Mesodermal cell (in vitro differentiated cells): ENCODE measurements at regions not wholly inside any gene's neighbourhood (a gene's known extent, or its start where the extent isn't known, plus 50 kb on each side); places are given as distances from the start of the nearest gene placed in this dataset.

Source experiments
- H3K27ac ChIP-seq: 2 replicates; pipeline ENCODE4 v1.7.0; 2013; ENCODE audit warnings: mild to moderate bottlenecking, low read depth, low read length, moderate library complexity; ENCODE audit not compliant: severe bottlenecking
- H3K36me3 ChIP-seq: 2 replicates; pipeline ENCODE4 v1.7.1; 2013; ENCODE audit warnings: mild to moderate bottlenecking, low read length, moderate library complexity; ENCODE audit not compliant: control insufficient read depth, insufficient read depth
- H3K4me1 ChIP-seq: one replicate; pipeline ENCODE4 v1.7.1; 2013; ENCODE audit warnings: mild to moderate bottlenecking, low read length; ENCODE audit not compliant: insufficient read depth, control insufficient read depth, poor library complexity, severe bottlenecking
- H3K4me3 ChIP-seq: 2 replicates; pipeline ENCODE4 v1.7.0; 2013; ENCODE audit warnings: low read length, control low read depth, mild to moderate bottlenecking; ENCODE audit not compliant: insufficient read depth, poor library complexity, severe bottlenecking; ENCODE audit errors: extremely low read depth
- H3K9me3 ChIP-seq: 2 replicates; pipeline ENCODE4 v1.7.1; 2013; ENCODE audit warnings: mild to moderate bottlenecking, low read length, moderate library complexity; ENCODE audit not compliant: control insufficient read depth
- WGBS, 2 experiments: methylation state at CpG; one replicate each; pipeline ENCODE4 v1.1.5; 2013; ENCODE audit warnings: missing lambda C conversion rate in 2 of 2; ENCODE audit not compliant: insufficient coverage in 2 of 2; 5-methylcytosine and 5-hydroxymethylcytosine counted together

GRCh38 chr7:25805027-25805687, 346.8 kb upstream of the NFE2L3 start:
- Histone ChIP-seq H3K4me3 (no peak overlapping the region), H3K4me1 (peaks cover 6% of the 10 kb centered on the region), H3K36me3 (no peaks in the 10 kb centered on the region), H3K9me3 (no peaks in the 10 kb centered on the region), H3K27ac (no peak overlapping the region)
- WGBS, 2 experiments: 94 to 100% methylated on average over 2 to 3 of the region's 4 CpGs

- Histone ChIP-seq H3K4me3 (no peak overlapping the region), H3K27ac (no peak overlapping the region), H3K4me1 (peaks cover 6% of the 10 kb centered on the region), H3K9me3 (no peaks in the 10 kb centered on the region), H3K36me3 (no peaks in the 10 kb centered on the region)
- WGBS, 2 experiments: no CpG with 5 or more reads among the region's 1 CpG
Observed at GRCh38 chr7:25807086-25807611, 344.8 kb upstream of the NFE2L3 start.

- WGBS, 2 experiments: 92 to 97% methylated on average over 3 to 5 of the region's 5 CpGs
- no peak overlapping the region for H3K4me3 ChIP-seq
- H3K4me1 ChIP-seq: peaks cover 6% of the 10 kb centered on the region
- no peaks in the 10 kb centered on the region for H3K36me3 ChIP-seq
- H3K27ac ChIP-seq: no peak overlapping the region
- H3K9me3 ChIP-seq: no peaks in the 10 kb centered on the region
Observed at GRCh38 chr7:25809441-25809840, 342.6 kb upstream of the NFE2L3 start.

- WGBS, 2 experiments: 92 to 93% methylated on average over 8 of the region's 9 CpGs
Observed at GRCh38 chr7:25812086-25812850, 339.7 kb upstream of the NFE2L3 start.

GRCh38 chr7:25813381-25813780, 338.6 kb upstream of the NFE2L3 start:
- 93 to 100% methylated on average over 2 of the region's 6 CpGs for WGBS, 2 experiments
- H3K27ac ChIP-seq: no peak overlapping the region
- H3K36me3 ChIP-seq: no peaks in the 10 kb centered on the region
- no peak overlapping the region for H3K4me3 ChIP-seq
- H3K9me3 ChIP-seq: no peaks in the 10 kb centered on the region
- no peaks in the 10 kb centered on the region for H3K4me1 ChIP-seq

More at GRCh38 chr7:25812086-25812850, 339.7 kb upstream of the NFE2L3 start:
- no peak overlapping the region for H3K4me3 ChIP-seq
- H3K4me1 ChIP-seq: no peaks in the 10 kb centered on the region
- H3K27ac ChIP-seq: no peak overlapping the region
- no peaks in the 10 kb centered on the region for H3K36me3 ChIP-seq
- no peaks in the 10 kb centered on the region for H3K9me3 ChIP-seq

- H3K9me3 ChIP-seq: no peaks in the 10 kb centered on the region
- no peaks in the 10 kb centered on the region for H3K36me3 ChIP-seq
- WGBS, 2 experiments: 100% methylated on average over 1 of the region's 2 CpGs; no CpG with 5 or more reads in 1 of the 2 experiments
- no peak overlapping the region for H3K27ac ChIP-seq
- H3K4me3 ChIP-seq: no peak overlapping the region
- no peaks in the 10 kb centered on the region for H3K4me1 ChIP-seq
Observed at GRCh38 chr7:25815711-25816110, 336.3 kb upstream of the NFE2L3 start.

GRCh38 chr7:25820432-25821040, 331.5 kb upstream of the NFE2L3 start:
- Histone ChIP-seq H3K4me3 (no peak overlapping the region), H3K4me1 (no peaks in the 10 kb centered on the region), H3K27ac (no peak overlapping the region), H3K36me3 (no peaks in the 10 kb centered on the region), H3K9me3 (no peaks in the 10 kb centered on the region)
- WGBS, 2 experiments: 57 to 58% methylated on average over 1 to 3 of the region's 5 CpGs

GRCh38 chr7:25821225-25821624, 330.8 kb upstream of the NFE2L3 start:
- H3K9me3 ChIP-seq: no peaks in the 10 kb centered on the region
- H3K36me3 ChIP-seq: no peaks in the 10 kb centered on the region
- no peak overlapping the region for H3K4me3 ChIP-seq
- no peaks in the 10 kb centered on the region for H3K4me1 ChIP-seq
- WGBS, 2 experiments: 93 to 100% methylated on average over 1 to 2 of the region's 3 CpGs
- no peak overlapping the region for H3K27ac ChIP-seq

GRCh38 chr7:25822823-25823222, 329.2 kb upstream of the NFE2L3 start:
- no peaks in the 10 kb centered on the region for H3K9me3 ChIP-seq
- no peaks in the 10 kb centered on the region for H3K4me1 ChIP-seq
- H3K4me3 ChIP-seq: no peak overlapping the region
- 61 to 89% methylated on average over 2 of the region's 4 CpGs for WGBS, 2 experiments
- H3K27ac ChIP-seq: no peak overlapping the region
- H3K36me3 ChIP-seq: no peaks in the 10 kb centered on the region

GRCh38 chr7:25823571-25823970, 328.4 kb upstream of the NFE2L3 start:
- H3K4me1 ChIP-seq: no peaks in the 10 kb centered on the region
- H3K36me3 ChIP-seq: no peaks in the 10 kb centered on the region
- H3K9me3 ChIP-seq: no peaks in the 10 kb centered on the region
- no peak overlapping the region for H3K27ac ChIP-seq
- no peak overlapping the region for H3K4me3 ChIP-seq
